Memory B cell (primary cell): ENCODE measurements at regions not wholly inside any gene's neighbourhood (a gene's known extent, or its start where the extent isn't known, plus 50 kb on each side); places are given as distances from the start of the nearest gene placed in this dataset.

Experiments used
- ATAC-seq: fragments of 150-1000 bp; cut with Tn5 transposase; 2 replicates; pipeline ENCODE4 v1.10.0; 2021; ENCODE audit warnings: low read depth, mild to moderate bottlenecking, moderate library complexity
- DNase-seq, 2 donors: peaks; one replicate each; pipeline ENCODE4 v3.0.0; 2022; ENCODE audit warnings: low spot score in 2 of 2
- H3K27ac Mint-ChIP-seq: one replicate; pipeline ENCODE4 v1.8.0; 2022; ENCODE audit warnings: mild to moderate bottlenecking, moderate library complexity, mixed read lengths
- H3K27me3 Mint-ChIP-seq: one replicate; pipeline ENCODE4 v1.8.0; 2022; ENCODE audit warnings: mixed read lengths
- H3K36me3 Mint-ChIP-seq: one replicate; pipeline ENCODE4 v1.8.0; 2022; ENCODE audit warnings: mild to moderate bottlenecking, mixed read lengths
- H3K4me1 Mint-ChIP-seq: one replicate; pipeline ENCODE4 v1.8.0; 2022; ENCODE audit warnings: mixed read lengths
- H3K4me3 Mint-ChIP-seq: one replicate; pipeline ENCODE4 v1.8.0; 2022; ENCODE audit warnings: mild to moderate bottlenecking, moderate library complexity, mixed read lengths
- H3K9me3 Mint-ChIP-seq: one replicate; pipeline ENCODE4 v1.8.0; 2022; ENCODE audit warnings: mixed read lengths

DNA sequence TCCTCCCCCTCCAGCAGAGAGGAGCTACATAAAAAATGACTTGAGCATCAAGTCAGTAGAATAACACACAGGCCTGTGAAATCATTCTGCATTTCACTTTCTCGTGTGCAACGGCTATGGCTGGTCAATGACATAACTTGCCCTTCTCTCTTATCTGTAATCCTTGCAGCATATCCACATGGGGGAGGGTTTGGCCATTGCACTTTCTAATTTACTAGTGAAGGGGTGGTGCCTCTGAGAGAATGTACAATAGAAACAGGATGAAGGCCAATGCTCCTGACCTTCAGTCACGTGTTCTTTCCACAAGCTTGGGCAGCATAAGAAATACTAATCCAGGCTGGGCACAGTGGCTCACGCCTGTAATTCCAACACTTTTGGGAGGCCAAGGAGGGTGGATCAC lies 641.0 kb upstream of the ARGLU1 start:
- H3K4me3 Mint-ChIP-seq: no peak overlapping the region
- H3K27me3 Mint-ChIP-seq: no peaks in the 10 kb centered on the region
- H3K9me3 Mint-ChIP-seq: no peaks in the 10 kb centered on the region
- ATAC-seq: no peak
- no peaks in the 10 kb centered on the region for H3K4me1 Mint-ChIP-seq
- no peaks in the 10 kb centered on the region for H3K36me3 Mint-ChIP-seq
- no peak for DNase-seq
- H3K27ac Mint-ChIP-seq: no peak overlapping the region

DNA sequence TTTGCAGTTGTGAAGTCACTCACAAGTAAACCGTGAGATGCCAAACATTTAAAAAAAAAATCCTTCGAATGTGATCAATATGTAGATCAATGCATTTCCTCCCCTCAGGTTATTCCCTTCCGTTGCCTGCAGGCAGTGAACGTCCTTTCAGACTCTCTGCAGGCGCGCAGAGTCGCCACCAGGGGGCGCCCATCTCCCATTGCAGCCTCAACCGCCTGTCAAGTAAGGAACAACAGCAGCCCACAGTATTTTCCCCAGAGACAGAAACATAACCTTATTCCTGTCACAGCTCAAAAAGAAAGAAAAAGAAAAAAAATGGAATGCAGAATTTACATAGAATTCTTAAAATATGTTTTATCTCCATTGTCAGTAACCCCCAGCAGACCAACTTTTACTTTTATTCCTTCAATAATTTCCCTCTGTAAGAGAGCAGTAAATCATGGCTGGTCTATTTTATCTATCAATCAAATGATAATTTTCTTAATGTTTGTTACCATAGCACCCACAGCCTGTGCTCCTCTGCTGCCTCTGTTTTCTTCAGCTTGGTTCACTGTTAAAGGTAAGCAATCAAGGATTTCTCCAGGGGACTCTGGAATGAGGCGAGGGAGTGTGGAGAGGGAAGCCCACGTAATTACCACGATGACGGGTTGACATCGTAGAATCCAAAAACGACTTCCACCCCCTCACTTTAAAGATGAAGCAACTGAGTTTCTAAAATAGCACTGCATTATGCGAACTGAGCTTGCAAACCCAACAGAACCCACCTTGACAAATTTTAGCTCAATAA lies 637.6 kb upstream of the ARGLU1 start:
- Mint-ChIP-seq H3K4me3 (no peak overlapping the region), H3K36me3 (no peaks in the 10 kb centered on the region), H3K27me3 (no peaks in the 10 kb centered on the region), H3K9me3 (no peaks in the 10 kb centered on the region), H3K27ac (no peak overlapping the region), H3K4me1 (no peaks in the 10 kb centered on the region)
- peak; percentile 45 for ATAC-seq
- DNase-seq: peak; percentile 39 to 45

DNA sequence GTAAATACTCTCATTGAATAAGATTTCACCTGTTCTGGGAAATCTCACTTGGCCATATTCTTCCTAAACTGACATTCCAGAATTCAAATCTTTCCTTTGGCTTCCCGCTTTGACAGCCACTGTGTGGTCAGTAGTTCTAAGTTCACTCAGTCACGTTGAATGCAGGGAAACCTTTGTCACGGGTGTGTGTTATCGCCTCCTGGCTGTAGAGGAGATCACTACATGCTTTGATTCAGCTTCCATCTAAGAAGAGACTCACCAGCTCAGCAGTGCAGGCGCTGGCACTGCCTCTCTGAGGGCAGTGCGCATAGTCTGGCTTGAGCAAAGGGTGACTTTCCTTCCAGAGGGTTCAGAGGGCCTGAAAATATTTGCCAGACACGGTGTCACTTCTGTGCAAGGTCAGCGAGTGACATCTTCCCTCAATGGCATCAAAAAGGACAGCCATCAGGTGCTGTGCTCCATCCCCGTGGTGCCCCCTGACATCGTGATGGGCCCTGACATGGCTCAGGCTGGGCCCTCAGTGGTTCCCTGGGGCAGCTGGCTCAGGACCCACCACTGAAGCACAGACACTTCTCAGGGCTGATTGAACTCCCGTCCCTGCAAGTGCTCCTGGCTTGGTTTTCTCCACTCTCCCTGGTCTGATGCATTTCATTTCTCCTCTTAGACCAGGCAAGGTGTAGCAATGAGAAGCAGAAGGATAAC lies 635.4 kb upstream of the ARGLU1 start:
- H3K9me3 Mint-ChIP-seq: no peaks in the 10 kb centered on the region
- H3K27ac Mint-ChIP-seq: no peak overlapping the region

DNA sequence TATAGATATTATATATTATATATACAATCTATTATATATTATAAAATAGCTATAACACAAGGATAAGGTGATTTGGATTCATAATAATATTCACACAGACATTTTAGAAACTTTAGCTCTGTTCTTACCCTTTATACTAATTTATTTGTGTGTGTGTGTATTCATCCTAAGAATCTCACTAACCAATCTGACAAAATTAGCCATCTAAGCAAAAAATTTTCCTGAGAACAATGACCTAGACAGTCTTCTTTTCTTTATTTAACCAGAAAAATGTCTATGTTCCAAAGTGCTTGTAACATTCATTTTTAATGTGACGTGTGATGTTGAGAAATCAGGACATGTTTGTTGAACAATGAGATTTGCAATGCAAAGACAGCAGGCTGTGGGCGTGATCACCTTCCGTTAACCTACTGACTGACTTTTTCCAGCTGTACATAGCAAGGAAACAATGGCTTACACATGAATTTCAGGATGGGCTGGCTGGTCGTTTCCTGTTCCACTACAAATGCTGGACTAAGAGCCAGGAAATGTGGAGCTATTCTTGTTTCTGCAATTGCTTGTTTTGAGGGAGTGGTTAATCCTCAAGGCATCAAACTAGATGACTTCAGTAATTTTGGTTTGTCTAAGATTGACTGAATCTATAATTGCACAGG lies 634.6 kb upstream of the ARGLU1 start:
- DNase-seq (no peak), ATAC-seq (no peak)
- H3K9me3 Mint-ChIP-seq: no peaks in the 10 kb centered on the region
- no peaks in the 10 kb centered on the region for H3K4me1 Mint-ChIP-seq
- peaks cover 1% of the 10 kb centered on the region for H3K27me3 Mint-ChIP-seq
- no peak overlapping the region for H3K27ac Mint-ChIP-seq
- H3K4me3 Mint-ChIP-seq: no peak overlapping the region
- H3K36me3 Mint-ChIP-seq: no peaks in the 10 kb centered on the region

More for the DNA sequence above, 635.4 kb upstream of the ARGLU1 start:
- Mint-ChIP-seq H3K4me1 (no peaks in the 10 kb centered on the region), H3K27me3 (peaks cover under 1% of the 10 kb centered on the region), H3K36me3 (no peaks in the 10 kb centered on the region), H3K4me3 (no peak overlapping the region)
- ATAC-seq (no peak), DNase-seq (no peak)

DNA sequence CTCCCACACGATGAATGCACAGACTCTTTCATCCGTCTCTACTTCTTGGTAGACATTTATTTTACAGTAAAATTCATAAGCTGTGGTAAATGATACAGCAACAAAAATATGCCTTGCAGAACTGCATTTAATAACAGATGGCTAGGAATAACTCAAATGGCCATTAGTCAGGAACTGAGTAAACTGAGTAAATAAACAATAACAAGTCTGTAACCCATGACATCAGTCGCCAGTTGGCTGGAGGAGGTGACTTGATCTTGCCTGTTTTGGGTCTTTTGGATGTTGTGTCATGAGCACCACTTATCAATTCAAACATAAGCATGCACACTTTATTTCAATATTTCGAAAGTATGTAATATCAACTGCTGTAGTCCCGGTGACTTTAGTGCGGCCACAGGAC lies 632.6 kb upstream of the ARGLU1 start:
- Mint-ChIP-seq H3K36me3 (no peaks in the 10 kb centered on the region), H3K9me3 (peaks cover 3% of the 10 kb centered on the region), H3K4me3 (no peak overlapping the region), H3K27ac (no peak overlapping the region), H3K27me3 (peaks cover 1% of the 10 kb centered on the region), H3K4me1 (no peaks in the 10 kb centered on the region)
- ATAC-seq: no peak
- no peak for DNase-seq

DNA sequence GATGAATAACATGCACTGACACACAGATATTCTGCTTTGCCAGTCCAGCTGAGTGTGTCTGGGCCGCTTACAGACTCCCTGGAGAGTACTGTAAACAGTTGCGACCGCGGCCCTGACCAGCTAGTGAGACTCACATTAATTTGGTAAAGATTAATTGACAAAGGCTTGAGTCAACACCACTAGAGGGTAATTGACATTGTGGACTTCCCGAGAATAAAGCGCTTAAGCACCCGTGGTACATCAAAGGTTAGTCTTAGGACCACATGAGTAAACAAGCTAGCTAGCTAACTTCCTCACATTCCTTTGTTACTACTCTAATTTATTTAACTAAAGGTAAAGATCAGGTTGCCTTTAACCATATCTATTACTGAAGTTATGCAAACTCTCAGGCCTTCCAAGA lies 624.4 kb upstream of the ARGLU1 start:
- no peaks in the 10 kb centered on the region for H3K27me3 Mint-ChIP-seq
- no peak for ATAC-seq
- no peaks in the 10 kb centered on the region for H3K36me3 Mint-ChIP-seq
- no peak overlapping the region for H3K4me3 Mint-ChIP-seq
- no peak overlapping the region for H3K27ac Mint-ChIP-seq
- H3K9me3 Mint-ChIP-seq: peaks cover 5% of the 10 kb centered on the region
- H3K4me1 Mint-ChIP-seq: no peaks in the 10 kb centered on the region
- no peak for DNase-seq

DNA sequence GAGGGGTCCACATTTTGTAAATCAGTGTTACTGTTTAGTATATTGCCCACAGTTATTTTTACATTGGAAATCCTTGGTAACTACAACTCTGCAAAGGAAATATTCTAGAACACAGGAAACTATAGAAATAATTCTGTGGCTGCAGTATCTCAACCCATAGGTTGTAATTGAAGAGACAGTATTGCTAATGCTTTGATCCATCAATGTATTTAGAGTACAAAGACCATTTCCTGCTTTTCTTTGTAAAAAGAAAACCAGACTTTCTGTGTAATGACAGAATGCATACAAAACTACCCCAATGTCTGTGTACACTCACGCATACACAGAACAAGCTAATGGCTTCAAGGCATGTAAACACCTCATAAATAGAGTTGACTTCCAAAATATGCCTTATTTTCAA lies 622.1 kb upstream of the ARGLU1 start:
- Mint-ChIP-seq H3K9me3 (peaks cover 3% of the 10 kb centered on the region), H3K27ac (no peak overlapping the region), H3K27me3 (no peaks in the 10 kb centered on the region), H3K4me3 (no peak overlapping the region), H3K4me1 (no peaks in the 10 kb centered on the region), H3K36me3 (no peaks in the 10 kb centered on the region)
- ATAC-seq (no peak), DNase-seq (no peak)

DNA sequence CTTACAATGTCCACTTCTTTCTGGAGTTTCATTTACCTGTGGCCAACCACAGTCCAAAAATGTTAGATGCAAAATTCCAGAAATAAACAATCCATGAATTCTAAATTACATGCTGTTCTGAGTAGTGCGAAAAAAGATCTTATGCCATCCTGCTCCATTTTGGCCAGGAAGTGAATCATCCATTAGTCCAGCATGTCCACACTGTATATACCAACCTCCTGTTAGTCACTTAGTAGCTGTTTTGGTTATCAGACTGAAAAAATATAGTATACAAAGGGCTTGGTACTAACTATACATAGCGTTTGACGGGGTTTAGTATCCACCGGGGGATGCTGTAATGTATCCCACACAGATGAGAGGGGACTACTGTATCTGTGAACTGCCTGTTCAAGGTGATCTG lies 618.0 kb upstream of the ARGLU1 start:
- no peaks in the 10 kb centered on the region for H3K27me3 Mint-ChIP-seq
- H3K9me3 Mint-ChIP-seq: peaks cover 3% of the 10 kb centered on the region
- H3K4me3 Mint-ChIP-seq: no peak overlapping the region
- no peak for DNase-seq
- no peak for ATAC-seq
- no peaks in the 10 kb centered on the region for H3K36me3 Mint-ChIP-seq
- H3K4me1 Mint-ChIP-seq: no peaks in the 10 kb centered on the region
- no peak overlapping the region for H3K27ac Mint-ChIP-seq

DNA sequence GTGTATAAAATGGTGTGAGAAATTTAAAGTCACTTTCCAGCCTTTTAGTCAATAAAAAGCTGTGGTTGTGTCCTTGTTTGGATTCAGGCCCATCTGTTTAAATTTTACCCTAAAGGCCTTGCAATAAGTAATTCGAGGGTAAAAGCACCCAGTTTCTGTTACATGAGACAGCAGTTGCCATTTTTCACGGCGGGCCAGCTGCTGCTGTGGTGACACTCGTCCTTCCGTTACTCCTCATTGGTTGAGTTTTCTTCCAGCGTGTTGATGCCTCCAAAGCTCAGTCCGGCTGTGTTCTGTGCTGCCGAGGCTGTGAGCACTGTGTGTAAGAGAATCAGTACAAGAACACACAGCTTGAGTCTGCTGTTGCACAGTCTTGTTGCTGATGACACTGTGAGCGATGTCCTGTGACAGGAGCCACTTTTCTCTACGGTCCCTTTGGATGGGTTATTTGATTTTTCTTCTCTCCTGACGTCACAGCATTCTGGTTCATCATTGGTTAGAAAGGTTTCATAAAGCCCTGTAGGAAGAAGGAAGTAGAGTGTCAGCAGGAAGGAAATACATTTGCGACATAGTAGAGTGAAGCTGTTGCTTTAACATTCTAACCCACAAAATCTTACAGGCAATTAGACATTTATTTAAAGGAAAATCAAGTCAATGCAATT lies 602.5 kb upstream of the ARGLU1 start:
- peaks cover 12% of the 10 kb centered on the region for H3K9me3 Mint-ChIP-seq
- H3K4me3 Mint-ChIP-seq: no peak overlapping the region
- H3K27ac Mint-ChIP-seq: no peak overlapping the region
- ATAC-seq (no peak), DNase-seq (no peak)
- H3K27me3 Mint-ChIP-seq: peaks cover 2% of the 10 kb centered on the region
- H3K36me3 Mint-ChIP-seq: no peaks in the 10 kb centered on the region
- H3K4me1 Mint-ChIP-seq: no peaks in the 10 kb centered on the region

DNA sequence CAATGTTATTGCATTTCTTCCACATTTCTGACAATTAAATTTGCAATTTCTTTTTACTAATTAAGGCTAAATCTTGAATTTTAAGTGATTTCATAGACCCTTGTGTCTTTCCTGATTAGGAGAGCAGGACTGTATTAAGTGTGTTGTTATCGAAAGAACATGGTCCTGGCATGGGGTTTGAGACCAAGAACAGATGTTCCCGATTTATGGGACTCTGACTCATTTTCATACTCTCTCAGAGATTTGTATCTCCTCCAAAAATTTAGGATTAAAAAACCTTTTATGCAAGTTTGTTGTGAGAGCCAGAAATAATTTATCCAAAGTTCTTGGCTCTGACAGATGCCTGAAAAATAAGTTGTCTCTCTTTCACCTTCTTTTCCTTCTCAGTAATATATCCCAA lies 589.3 kb upstream of the ARGLU1 start:
- peaks cover 1% of the 10 kb centered on the region for H3K9me3 Mint-ChIP-seq
- ATAC-seq (no peak), DNase-seq (no peak)
- no peaks in the 10 kb centered on the region for H3K36me3 Mint-ChIP-seq
- no peak overlapping the region for H3K4me3 Mint-ChIP-seq
- H3K4me1 Mint-ChIP-seq: no peaks in the 10 kb centered on the region
- H3K27ac Mint-ChIP-seq: no peak overlapping the region
- no peaks in the 10 kb centered on the region for H3K27me3 Mint-ChIP-seq

DNA sequence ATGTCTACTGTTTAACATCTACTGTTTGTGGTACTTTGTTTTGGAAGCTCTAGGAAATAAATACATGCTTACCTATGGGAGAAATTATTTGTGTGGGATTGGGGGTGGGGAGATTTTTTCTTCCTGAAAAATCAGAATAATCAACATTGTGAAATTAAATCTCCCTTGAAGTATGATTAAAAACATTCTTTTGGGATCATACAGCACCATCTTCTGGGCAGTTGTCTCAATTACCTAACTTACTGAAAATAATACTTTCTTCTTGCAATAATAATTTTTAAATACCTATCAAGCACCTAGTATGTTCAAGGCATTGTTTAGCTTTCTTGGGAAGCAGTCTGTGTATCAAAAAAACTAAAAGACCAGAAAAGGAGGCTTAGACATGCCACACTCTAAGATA lies 576.5 kb upstream of the ARGLU1 start:
- DNase-seq (no peak), ATAC-seq (no peak)
- Mint-ChIP-seq H3K27me3 (no peaks in the 10 kb centered on the region), H3K27ac (no peak overlapping the region), H3K4me3 (no peak overlapping the region), H3K9me3 (peaks cover 7% of the 10 kb centered on the region), H3K4me1 (no peaks in the 10 kb centered on the region), H3K36me3 (no peaks in the 10 kb centered on the region)

DNA sequence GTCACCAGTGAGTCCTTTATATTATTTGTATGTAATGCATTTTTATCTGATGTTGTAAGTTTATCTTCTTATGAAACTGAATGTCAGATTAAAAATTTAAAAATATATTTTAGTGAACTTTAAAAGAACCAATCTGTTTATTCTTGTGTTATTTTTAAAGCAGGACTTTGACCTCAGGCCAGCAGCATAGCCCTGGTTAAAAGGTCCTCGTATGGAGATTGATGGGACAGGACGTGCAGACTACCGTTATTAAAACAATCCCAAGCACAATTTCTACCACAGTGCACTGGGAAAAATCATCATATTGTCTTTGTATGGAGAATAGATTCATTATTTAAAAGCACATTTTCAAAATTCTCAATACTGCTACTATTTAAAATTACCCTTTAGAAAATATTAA lies 573.8 kb upstream of the ARGLU1 start:
- H3K4me1 Mint-ChIP-seq: no peaks in the 10 kb centered on the region
- DNase-seq: no peak
- no peaks in the 10 kb centered on the region for H3K27me3 Mint-ChIP-seq
- no peaks in the 10 kb centered on the region for H3K36me3 Mint-ChIP-seq
- peaks cover 2% of the 10 kb centered on the region for H3K9me3 Mint-ChIP-seq
- no peak for ATAC-seq
- no peak overlapping the region for H3K4me3 Mint-ChIP-seq
- no peak overlapping the region for H3K27ac Mint-ChIP-seq

DNA sequence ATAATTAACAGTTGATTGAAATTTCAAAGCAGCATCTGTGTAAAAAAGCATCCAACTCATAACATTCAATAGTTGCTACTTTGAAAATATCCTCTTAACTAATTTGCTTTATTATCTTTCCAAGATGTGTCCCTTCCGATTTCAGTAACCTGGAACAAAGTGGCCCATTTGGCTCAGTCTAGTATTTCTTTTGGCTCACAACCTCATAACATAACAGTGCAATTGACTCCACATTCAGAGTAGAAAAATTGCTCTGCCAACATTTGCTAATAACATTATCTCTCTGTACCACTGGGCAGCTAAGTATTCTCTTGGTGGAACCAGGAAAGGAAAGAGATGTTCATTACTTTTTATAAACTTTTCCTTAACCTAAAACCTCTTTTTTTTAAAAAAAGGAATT lies 571.1 kb upstream of the ARGLU1 start:
- DNase-seq: no peak
- Mint-ChIP-seq H3K4me3 (no peak overlapping the region), H3K27me3 (no peaks in the 10 kb centered on the region), H3K27ac (no peak overlapping the region), H3K9me3 (peaks cover 2% of the 10 kb centered on the region), H3K4me1 (no peaks in the 10 kb centered on the region), H3K36me3 (no peaks in the 10 kb centered on the region)
- ATAC-seq: no peak

DNA sequence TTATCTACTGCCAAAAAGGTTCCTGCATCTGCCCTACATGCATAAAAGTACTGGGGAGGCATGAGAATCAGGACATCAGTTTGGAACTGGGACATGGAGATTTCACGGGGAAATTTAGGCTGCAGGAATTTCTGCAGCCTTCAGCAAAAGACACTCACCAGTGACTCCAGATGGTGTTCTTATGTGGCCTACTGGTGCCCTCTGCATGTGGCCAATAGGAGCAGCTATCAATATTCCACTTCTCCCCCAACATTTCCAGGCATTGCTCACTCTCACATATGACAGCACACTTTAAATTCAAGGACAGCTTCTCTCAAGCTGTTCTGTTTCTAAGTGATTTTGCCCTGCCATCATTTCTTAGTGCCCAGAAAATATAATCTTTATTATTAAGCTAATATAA lies 570.5 kb upstream of the ARGLU1 start:
- Mint-ChIP-seq H3K36me3 (no peaks in the 10 kb centered on the region), H3K27me3 (no peaks in the 10 kb centered on the region), H3K27ac (no peak overlapping the region), H3K4me1 (no peaks in the 10 kb centered on the region), H3K9me3 (peaks cover 2% of the 10 kb centered on the region), H3K4me3 (no peak overlapping the region)
- DNase-seq: no peak
- ATAC-seq: no peak
